ENCODE measurements at regions not wholly inside any gene's neighbourhood (a gene's known extent, or its start where the extent isn't known, plus 50 kb on each side); places are given as distances from the start of the nearest gene placed in this dataset.

DNA sequence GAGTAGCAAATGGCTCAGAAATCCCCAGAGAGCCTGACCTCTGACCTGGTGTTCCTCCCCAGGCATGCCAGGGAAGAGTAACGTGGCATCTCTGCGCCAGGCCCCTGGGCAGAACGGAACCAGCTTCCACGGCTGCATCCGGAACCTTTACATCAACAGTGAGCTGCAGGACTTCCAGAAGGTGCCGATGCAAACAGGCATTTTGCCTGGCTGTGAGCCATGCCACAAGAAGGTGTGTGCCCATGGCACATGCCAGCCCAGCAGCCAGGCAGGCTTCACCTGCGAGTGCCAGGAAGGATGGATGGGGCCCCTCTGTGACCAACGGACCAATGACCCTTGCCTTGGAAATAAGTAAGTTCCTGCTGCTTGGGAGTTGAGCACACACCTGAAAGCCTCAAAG lies 83.4 kb upstream of the PACRGL start:
- Histone ChIP-seq H3K27ac (no peak overlapping the region), H3K4me3 (no peak overlapping the region), H3K27me3 (no peaks in the 10 kb centered on the region), H3K36me3 (no peaks in the 10 kb centered on the region), H3K4me1 (no peaks in the 10 kb centered on the region), H3K9me3 (no peaks in the 10 kb centered on the region)
- FAIRE-seq (no peak), ATAC-seq (no peak), DNase-seq (peak in 1 of 6 donors; percentile 45)
- intact Hi-C loops (cut with DNase I), result no loop called here
- 85 to 86% methylated on average over 8 of the region's 8 CpGs for WGBS, 2 donors
- TF ChIP-seq, protein P1, sequence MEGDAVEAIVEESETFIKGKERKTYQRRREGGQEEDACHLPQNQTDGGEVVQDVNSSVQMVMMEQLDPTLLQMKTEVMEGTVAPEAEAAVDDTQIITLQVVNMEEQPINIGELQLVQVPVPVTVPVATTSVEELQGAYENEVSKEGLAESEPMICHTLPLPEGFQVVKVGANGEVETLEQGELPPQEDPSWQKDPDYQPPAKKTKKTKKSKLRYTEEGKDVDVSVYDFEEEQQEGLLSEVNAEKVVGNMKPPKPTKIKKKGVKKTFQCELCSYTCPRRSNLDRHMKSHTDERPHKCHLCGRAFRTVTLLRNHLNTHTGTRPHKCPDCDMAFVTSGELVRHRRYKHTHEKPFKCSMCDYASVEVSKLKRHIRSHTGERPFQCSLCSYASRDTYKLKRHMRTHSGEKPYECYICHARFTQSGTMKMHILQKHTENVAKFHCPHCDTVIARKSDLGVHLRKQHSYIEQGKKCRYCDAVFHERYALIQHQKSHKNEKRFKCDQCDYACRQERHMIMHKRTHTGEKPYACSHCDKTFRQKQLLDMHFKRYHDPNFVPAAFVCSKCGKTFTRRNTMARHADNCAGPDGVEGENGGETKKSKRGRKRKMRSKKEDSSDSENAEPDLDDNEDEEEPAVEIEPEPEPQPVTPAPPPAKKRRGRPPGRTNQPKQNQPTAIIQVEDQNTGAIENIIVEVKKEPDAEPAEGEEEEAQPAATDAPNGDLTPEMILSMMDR (IDR thresholded peaks at IDR 0.05), result no peak

GRCh38 chr4:20617678-20618396 lies 82.4 kb upstream of the PACRGL start:
- FAIRE-seq (no peak), ATAC-seq (peak in 3 of 4 donors; percentile 37 to 83 (median 75)), DNase-seq (peak in 2 of 6 donors; percentile 15 to 42)
- no peaks in the 10 kb centered on the region for H3K27me3 ChIP-seq
- TF ChIP-seq, protein P1 (IDR thresholded peaks at IDR 0.05), result no peak
- no peak overlapping the region for H3K4me3 ChIP-seq
- H3K27ac ChIP-seq, result peak overlapping the region in 1 of 4 donors; percentile 21
- WGBS, 2 donors, result 18 to 23% methylated on average over 10 of the region's 10 CpGs
- intact Hi-C loops (cut with DNase I), result no loop called here
- no peaks in the 10 kb centered on the region for H3K4me1 ChIP-seq
- H3K36me3 ChIP-seq, result no peaks in the 10 kb centered on the region
- H3K9me3 ChIP-seq, result no peaks in the 10 kb centered on the region

GRCh38 chr4:20618731-20619130 lies 81.5 kb upstream of the PACRGL start:
- Histone ChIP-seq H3K9me3 (no peaks in the 10 kb centered on the region), H3K36me3 (no peaks in the 10 kb centered on the region), H3K4me1 (no peaks in the 10 kb centered on the region), H3K27ac (no peak overlapping the region), H3K27me3 (no peaks in the 10 kb centered on the region), H3K4me3 (no peak overlapping the region)
- FAIRE-seq (no peak), DNase-seq (no peak), ATAC-seq (peak in 1 of 4 donors; percentile 26)
- intact Hi-C loops (cut with DNase I), result no loop called here
- TF ChIP-seq, protein P1 (IDR thresholded peaks at IDR 0.05), result no peak
- WGBS, 2 donors, result 79 to 82% methylated on average over 12 of the region's 12 CpGs

- DNase-seq (no peak), ATAC-seq (no peak), FAIRE-seq (no peak)
- Histone ChIP-seq H3K4me3 (no peak overlapping the region), H3K36me3 (no peaks in the 10 kb centered on the region), H3K27ac (no peak overlapping the region), H3K27me3 (no peaks in the 10 kb centered on the region), H3K9me3 (no peaks in the 10 kb centered on the region), H3K4me1 (no peaks in the 10 kb centered on the region)
- TF ChIP-seq, protein P1 (IDR thresholded peaks at IDR 0.05), result no peak
- intact Hi-C loops (cut with DNase I), result no loop called here
- WGBS, 2 donors, result 66 to 77% methylated on average over 1 of the region's 1 CpG
Measured at GRCh38 chr4:20621476-20621875, 78.8 kb upstream of the PACRGL start.

DNA sequence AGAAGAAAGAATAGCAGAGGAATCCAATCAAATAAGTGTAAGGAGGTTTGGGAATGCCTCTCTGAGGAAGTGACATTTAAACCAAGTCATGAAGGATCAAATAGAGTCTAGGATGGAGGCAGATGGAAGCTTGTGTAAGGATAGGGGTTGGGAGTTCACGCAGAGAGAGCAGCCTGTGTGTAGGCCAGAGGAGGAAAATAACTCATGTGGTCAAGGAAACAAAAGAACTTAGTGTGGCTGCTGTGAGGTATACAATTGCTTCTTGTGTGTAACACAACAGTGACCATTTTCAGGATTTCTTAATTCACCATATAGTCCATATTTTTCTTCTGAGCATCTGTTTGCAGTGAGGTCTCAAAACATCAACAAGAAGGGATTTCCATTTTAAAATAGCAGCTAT lies 77.6 kb upstream of the PACRGL start:
- Histone ChIP-seq H3K4me3 (no peak overlapping the region), H3K36me3 (no peaks in the 10 kb centered on the region), H3K27me3 (no peaks in the 10 kb centered on the region), H3K4me1 (no peaks in the 10 kb centered on the region), H3K27ac (no peak overlapping the region), H3K9me3 (no peaks in the 10 kb centered on the region)
- TF ChIP-seq, protein P1 (IDR thresholded peaks at IDR 0.05), result no peak
- WGBS, 2 donors, result 91 to 99% methylated on average over 1 of the region's 1 CpG
- ATAC-seq, result no peak
- no peak for DNase-seq
- intact Hi-C loops (cut with DNase I), result no loop called here
- no peak for FAIRE-seq

Data from pancreas (tissue), 10 donors.